ENCODE measurements at regions not wholly inside any gene's neighbourhood (a gene's known extent, or its start where the extent isn't known, plus 50 kb on each side); places are given as distances from the start of the nearest gene placed in this dataset.

- TF ChIP-seq POLR2A (IDR thresholded peaks at IDR 0.05) = no peak
- TF ChIP-seq CTCF (IDR thresholded peaks at IDR 0.05) = no peak
Observed at GRCh38 chr13:88586263-88586662, 915.1 kb downstream of the SLITRK5 start.
